Neural cell (in vitro differentiated cells): ENCODE measurements at regions not wholly inside any gene's neighbourhood (a gene's known extent, or its start where the extent isn't known, plus 50 kb on each side); places are given as distances from the start of the nearest gene placed in this dataset.

Experiments used
- H2AFZ ChIP-seq: fragments of 200-600, 300-800 bp; sonication (generic), shearing (Covaris generic); 2 replicates; pipeline ENCODE4 v1.6.0; 2014; ENCODE audit warnings: low read depth, mild to moderate bottlenecking, antibody characterized with exemption, low read length, moderate library complexity
- H3F3A ChIP-seq: fragments of 200-600 bp; shearing (Covaris generic); 2 replicates; pipeline ENCODE4 v1.6.1; 2016; ENCODE audit warnings: mild to moderate bottlenecking, moderate library complexity, mixed read lengths, antibody characterized with exemption, low read length; ENCODE audit not compliant: insufficient read depth, poor library complexity, severe bottlenecking
- H3K27ac ChIP-seq: fragments of 200-600, 300-800 bp; sonication (generic), shearing (Covaris generic); 2 replicates; pipeline ENCODE4 v1.5.1; 2014; ENCODE audit warnings: mild to moderate bottlenecking, low read length, moderate library complexity
- H3K27me3 ChIP-seq: fragments of 300-800, 200-600 bp; sonication (generic), shearing (Covaris generic); 2 replicates; pipeline ENCODE4 v1.6.0; 2014; ENCODE audit warnings: mild to moderate bottlenecking, low read depth, low read length, moderate library complexity; ENCODE audit not compliant: insufficient read depth
- H3K36me3 ChIP-seq: fragments of 300-800, 200-600 bp; sonication (generic), shearing (Covaris generic); 2 replicates; pipeline ENCODE4 v1.5.1; 2014; ENCODE audit warnings: mild to moderate bottlenecking, antibody characterized with exemption, low read length, moderate library complexity; ENCODE audit not compliant: insufficient read depth
- H3K4me2 ChIP-seq: fragments of 300-800, 200-600 bp; sonication (generic), shearing (Covaris generic); 2 replicates; pipeline ENCODE4 v1.6.0; 2014; ENCODE audit warnings: mild to moderate bottlenecking, low read length
- H3K4me3 ChIP-seq: fragments of 300-800, 200-600 bp; sonication (generic), shearing (Covaris generic); 2 replicates; pipeline ENCODE4 v1.5.1; 2014; ENCODE audit warnings: mild to moderate bottlenecking, low read length, moderate library complexity
- H3K79me2 ChIP-seq: fragments of 200-600 bp; shearing (Covaris generic); replicated peaks from 2 replicates; pipeline ENCODE4 v1.6.0; 2014; ENCODE audit warnings: mild to moderate bottlenecking, low read length, moderate library complexity; ENCODE audit not compliant: insufficient read depth
- H3K9ac ChIP-seq: fragments of 300-800, 200-600 bp; sonication (generic), shearing (Covaris generic); 2 replicates; pipeline ENCODE4 v1.6.1; 2016; ENCODE audit warnings: mild to moderate bottlenecking, low read length, mixed read lengths
- H3K9me2 ChIP-seq: fragments of 200-600 bp; shearing (Covaris generic); 2 replicates; pipeline ENCODE4 v1.6.1; 2016; ENCODE audit warnings: mild to moderate bottlenecking, low read length, mixed read lengths; ENCODE audit not compliant: insufficient read depth
- H3K9me3 ChIP-seq: fragments of 200-600, 300-800 bp; sonication (generic), shearing (Covaris generic); 2 replicates; pipeline ENCODE4 v1.6.1; 2016; ENCODE audit warnings: mild to moderate bottlenecking, mixed run types, low read length, moderate library complexity, mixed read lengths
- H4K20me1 ChIP-seq: fragments of 200-600 bp; shearing (Covaris generic); 2 replicates; pipeline ENCODE4 v1.6.1; 2016; ENCODE audit warnings: mild to moderate bottlenecking, mixed run types; ENCODE audit not compliant: insufficient read depth
- EP300 ChIP-seq: fragments of 450-650 bp; conservative IDR thresholded peaks from 2 replicates; pipeline ENCODE4 v1.6.1; 2014; ENCODE audit warnings: antibody characterized with exemption, mild to moderate bottlenecking, moderate library complexity; ENCODE audit not compliant: poor library complexity, severe bottlenecking
- EZH2 ChIP-seq: fragments of 200-600, 300-800 bp; shearing (Covaris generic), sonication (generic); IDR thresholded peaks from 2 replicates; pipeline ENCODE4 v1.6.1; 2014; ENCODE audit warnings: antibody characterized with exemption, low read length, borderline replicate concordance, mild to moderate bottlenecking; ENCODE audit not compliant: insufficient read depth, poor library complexity, severe bottlenecking
- MXI1 ChIP-seq: fragments of 450-650 bp; conservative IDR thresholded peaks from 2 replicates; pipeline ENCODE4 v1.6.1; 2014; ENCODE audit warnings: antibody characterized with exemption, mild to moderate bottlenecking; ENCODE audit not compliant: poor library complexity, severe bottlenecking
- POLR2AphosphoS5 ChIP-seq: IDR thresholded peaks from 2 replicates; pipeline ENCODE4 v1.6.1; 2012
- RAD21 ChIP-seq: fragments of 450-650 bp; conservative IDR thresholded peaks from 2 replicates; pipeline ENCODE4 v1.6.1; 2014; ENCODE audit warnings: antibody characterized with exemption, mild to moderate bottlenecking, moderate library complexity
- SMC3 ChIP-seq: fragments of 450-650 bp; conservative IDR thresholded peaks from 2 replicates; pipeline ENCODE4 v1.6.1; 2014; ENCODE audit warnings: antibody characterized with exemption, mild to moderate bottlenecking, moderate library complexity; ENCODE audit not compliant: poor library complexity
- TAF1 ChIP-seq: IDR thresholded peaks from 2 replicates; pipeline ENCODE4 v1.6.1; 2012; ENCODE audit warnings: low read depth
- TF ChIP-seq, protein P1 (sequence below): fragments of 450-650 bp; IDR thresholded peaks from 2 replicates; pipeline ENCODE4 v1.5.1; 2014; ENCODE audit warnings: antibody characterized with exemption, mild to moderate bottlenecking, moderate library complexity; ENCODE audit not compliant: poor library complexity, severe bottlenecking
- TF ChIP-seq, protein P2 (sequence below): IDR thresholded peaks from 2 replicates; pipeline ENCODE4 v1.6.1; 2012; ENCODE audit warnings: borderline replicate concordance

DNA sequence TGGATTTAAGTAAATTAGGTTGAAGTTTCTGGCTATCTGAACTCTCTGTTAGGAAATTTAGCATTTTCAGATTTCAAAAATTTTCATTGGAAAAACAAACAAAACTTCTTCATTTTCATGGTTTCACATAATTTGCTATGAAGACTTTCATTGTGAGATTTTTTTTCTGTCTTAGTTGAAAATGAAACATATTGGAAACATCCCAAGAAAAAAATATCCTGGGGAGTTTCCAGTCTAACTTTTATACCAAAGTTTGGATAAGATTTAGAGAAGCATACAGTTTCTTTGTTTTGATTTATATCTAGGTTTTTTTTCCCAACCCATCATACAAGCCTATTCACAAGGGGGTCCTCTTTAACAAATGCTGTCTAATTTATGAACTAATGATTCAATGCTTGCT, 300.5 kb upstream of the SEMA3A start:
- no peaks in the 10 kb centered on the region for H3K36me3 ChIP-seq
- H3K27me3 ChIP-seq, result no peaks in the 10 kb centered on the region
- H3K9me3 ChIP-seq, result no peaks in the 10 kb centered on the region
- H3K79me2 ChIP-seq, result no peaks in the 10 kb centered on the region
- H3K27ac ChIP-seq, result no peak overlapping the region
- no peaks in the 10 kb centered on the region for H3K9me2 ChIP-seq
- H3F3A ChIP-seq, result peaks cover 3% of the 10 kb centered on the region
- TF ChIP-seq EZH2 (no peak), SMC3 (no peak), TAF1 (no peak), RAD21 (no peak), POLR2AphosphoS5 (no peak), EP300 (no peak), MXI1 (no peak)
- TF ChIP-seq, protein P1, sequence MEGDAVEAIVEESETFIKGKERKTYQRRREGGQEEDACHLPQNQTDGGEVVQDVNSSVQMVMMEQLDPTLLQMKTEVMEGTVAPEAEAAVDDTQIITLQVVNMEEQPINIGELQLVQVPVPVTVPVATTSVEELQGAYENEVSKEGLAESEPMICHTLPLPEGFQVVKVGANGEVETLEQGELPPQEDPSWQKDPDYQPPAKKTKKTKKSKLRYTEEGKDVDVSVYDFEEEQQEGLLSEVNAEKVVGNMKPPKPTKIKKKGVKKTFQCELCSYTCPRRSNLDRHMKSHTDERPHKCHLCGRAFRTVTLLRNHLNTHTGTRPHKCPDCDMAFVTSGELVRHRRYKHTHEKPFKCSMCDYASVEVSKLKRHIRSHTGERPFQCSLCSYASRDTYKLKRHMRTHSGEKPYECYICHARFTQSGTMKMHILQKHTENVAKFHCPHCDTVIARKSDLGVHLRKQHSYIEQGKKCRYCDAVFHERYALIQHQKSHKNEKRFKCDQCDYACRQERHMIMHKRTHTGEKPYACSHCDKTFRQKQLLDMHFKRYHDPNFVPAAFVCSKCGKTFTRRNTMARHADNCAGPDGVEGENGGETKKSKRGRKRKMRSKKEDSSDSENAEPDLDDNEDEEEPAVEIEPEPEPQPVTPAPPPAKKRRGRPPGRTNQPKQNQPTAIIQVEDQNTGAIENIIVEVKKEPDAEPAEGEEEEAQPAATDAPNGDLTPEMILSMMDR, result no peak
- TF ChIP-seq, protein P2, sequence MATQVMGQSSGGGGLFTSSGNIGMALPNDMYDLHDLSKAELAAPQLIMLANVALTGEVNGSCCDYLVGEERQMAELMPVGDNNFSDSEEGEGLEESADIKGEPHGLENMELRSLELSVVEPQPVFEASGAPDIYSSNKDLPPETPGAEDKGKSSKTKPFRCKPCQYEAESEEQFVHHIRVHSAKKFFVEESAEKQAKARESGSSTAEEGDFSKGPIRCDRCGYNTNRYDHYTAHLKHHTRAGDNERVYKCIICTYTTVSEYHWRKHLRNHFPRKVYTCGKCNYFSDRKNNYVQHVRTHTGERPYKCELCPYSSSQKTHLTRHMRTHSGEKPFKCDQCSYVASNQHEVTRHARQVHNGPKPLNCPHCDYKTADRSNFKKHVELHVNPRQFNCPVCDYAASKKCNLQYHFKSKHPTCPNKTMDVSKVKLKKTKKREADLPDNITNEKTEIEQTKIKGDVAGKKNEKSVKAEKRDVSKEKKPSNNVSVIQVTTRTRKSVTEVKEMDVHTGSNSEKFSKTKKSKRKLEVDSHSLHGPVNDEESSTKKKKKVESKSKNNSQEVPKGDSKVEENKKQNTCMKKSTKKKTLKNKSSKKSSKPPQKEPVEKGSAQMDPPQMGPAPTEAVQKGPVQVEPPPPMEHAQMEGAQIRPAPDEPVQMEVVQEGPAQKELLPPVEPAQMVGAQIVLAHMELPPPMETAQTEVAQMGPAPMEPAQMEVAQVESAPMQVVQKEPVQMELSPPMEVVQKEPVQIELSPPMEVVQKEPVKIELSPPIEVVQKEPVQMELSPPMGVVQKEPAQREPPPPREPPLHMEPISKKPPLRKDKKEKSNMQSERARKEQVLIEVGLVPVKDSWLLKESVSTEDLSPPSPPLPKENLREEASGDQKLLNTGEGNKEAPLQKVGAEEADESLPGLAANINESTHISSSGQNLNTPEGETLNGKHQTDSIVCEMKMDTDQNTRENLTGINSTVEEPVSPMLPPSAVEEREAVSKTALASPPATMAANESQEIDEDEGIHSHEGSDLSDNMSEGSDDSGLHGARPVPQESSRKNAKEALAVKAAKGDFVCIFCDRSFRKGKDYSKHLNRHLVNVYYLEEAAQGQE, result no peak
- H3K9ac ChIP-seq, result no peak overlapping the region
- no peaks in the 10 kb centered on the region for H4K20me1 ChIP-seq
- no peak overlapping the region for H3K4me3 ChIP-seq
- no peak overlapping the region for H3K4me2 ChIP-seq
- no peak overlapping the region for H2AFZ ChIP-seq

DNA sequence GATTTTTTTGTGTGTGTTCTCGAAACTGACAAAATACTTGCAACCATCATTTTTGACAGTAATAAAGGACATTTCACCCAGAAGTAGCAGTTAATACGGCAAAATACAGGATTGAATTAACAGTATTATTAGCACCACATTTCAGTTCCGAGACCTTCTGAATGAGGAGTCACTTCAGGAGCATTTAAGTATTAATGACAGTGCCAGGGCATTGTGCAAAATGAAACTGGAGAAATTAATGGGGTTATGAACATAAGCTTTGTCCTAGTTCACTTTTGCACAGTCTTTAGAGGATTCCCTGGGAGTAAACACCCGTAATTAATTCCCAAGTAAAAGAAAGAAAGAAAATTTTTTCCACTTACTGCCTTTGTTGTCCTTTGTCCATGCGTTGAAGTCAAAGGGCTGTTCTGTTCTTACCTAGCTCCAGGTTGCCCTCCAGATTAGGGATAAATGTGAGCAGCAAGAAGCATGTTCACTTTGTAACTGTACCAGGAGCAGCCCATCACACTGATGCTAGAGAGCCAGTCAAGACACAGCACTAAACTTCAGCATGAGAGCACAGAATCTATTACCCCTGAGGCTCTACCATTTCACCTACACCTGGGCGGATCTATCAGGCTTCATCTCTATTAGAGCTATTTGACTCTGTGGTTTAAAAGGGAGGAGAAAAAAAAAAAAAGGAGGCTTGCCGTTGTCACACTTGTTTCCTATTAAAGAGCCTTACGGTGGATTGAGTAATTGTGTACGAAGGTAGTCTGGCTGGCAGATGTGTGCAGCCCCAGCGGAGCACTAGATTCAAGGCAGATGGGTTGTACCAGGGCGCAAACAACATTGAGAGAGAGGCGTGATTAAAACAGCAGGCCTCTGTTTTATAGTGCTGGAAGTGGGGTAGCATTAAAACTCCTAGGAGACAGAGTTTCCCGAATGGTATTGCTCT, 297.8 kb upstream of the SEMA3A start:
- Histone ChIP-seq H3K4me2 (peak overlapping the region; percentile 36), H3K9me2 (no peaks in the 10 kb centered on the region), H3K27me3 (no peaks in the 10 kb centered on the region), H4K20me1 (no peaks in the 10 kb centered on the region), H3F3A (peaks cover 3% of the 10 kb centered on the region), H3K27ac (peak overlapping the region; percentile 55), H3K4me3 (peak overlapping the region; percentile 31), H3K36me3 (no peaks in the 10 kb centered on the region), H3K9me3 (no peaks in the 10 kb centered on the region), H3K9ac (no peak overlapping the region), H3K79me2 (no peaks in the 10 kb centered on the region), H2AFZ (no peak overlapping the region)
- peak; percentile 15 for TF ChIP-seq POLR2AphosphoS5
- TF ChIP-seq EZH2, result no peak
- TF ChIP-seq EP300, result peak; percentile 9
